Erythroblast (primary cell): ENCODE measurements at regions not wholly inside any gene's neighbourhood (a gene's known extent, or its start where the extent isn't known, plus 50 kb on each side); places are given as distances from the start of the nearest gene placed in this dataset.

Experiments
- GATA1 ChIP-seq: IDR thresholded peaks from 2 replicates; pipeline ENCODE4 v1.6.1; 2011; ENCODE audit warnings: low read depth, mild to moderate bottlenecking, control low read depth, low read length, moderate library complexity
- POLR2A ChIP-seq: IDR thresholded peaks from 2 replicates; pipeline ENCODE4 v1.6.1; 2011; ENCODE audit warnings: mild to moderate bottlenecking, low read length

DNA sequence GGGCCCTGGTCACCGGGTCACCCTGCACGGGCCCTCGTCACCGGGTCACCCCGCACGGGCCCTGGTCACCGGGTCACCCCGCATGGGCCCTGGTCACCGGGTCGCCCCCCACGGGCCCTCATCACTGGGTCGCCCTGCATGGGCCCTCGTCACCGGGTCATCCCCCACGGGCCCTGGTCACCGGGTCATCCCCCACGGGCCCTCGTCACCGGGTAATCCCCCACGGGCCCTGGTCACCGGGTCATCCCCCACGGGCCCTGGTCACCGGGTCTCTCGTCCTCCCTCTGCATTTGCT is 77.6 kb downstream of the RIPK4 start:
- TF ChIP-seq POLR2A (no peak), GATA1 (no peak)
